Activated CD4-positive, alpha-beta memory T cell treated with anti-CD3 and anti-CD28 coated beads, Interleukin-2, amount 10 ng/mL, durations not matched to agents 7 days and 5 days (primary cell): ENCODE measurements at regions not wholly inside any gene's neighbourhood (a gene's known extent, or its start where the extent isn't known, plus 50 kb on each side); places are given as distances from the start of the nearest gene placed in this dataset.

Experiments used
- CTCF ChIA-PET: fragments of 350-600 bp; sonication (Branson Sonifier 250); formaldehyde crosslinking; loops from one replicate; lab custom pipeline; 2021; ENCODE audit warnings: antibody characterized with exemption, inconsistent platforms; lab: Charles Lee
- POLR2A ChIA-PET: fragments of 350-600 bp; sonication (Branson Sonifier 250); formaldehyde crosslinking; loops from one replicate; lab custom pipeline; 2021; ENCODE audit warnings: antibody characterized with exemption; lab: Charles Lee
- DNase-seq: peaks from one replicate; pipeline ENCODE4 v3.0.0-alpha.2; 2020
- H3K27ac Mint-ChIP-seq: one replicate; pipeline ENCODE4 v1.8.0; 2021; ENCODE audit warnings: mild to moderate bottlenecking, mixed read lengths
- H3K27me3 Mint-ChIP-seq: one replicate; pipeline ENCODE4 v1.8.0; 2021; ENCODE audit warnings: mixed read lengths
- H3K36me3 Mint-ChIP-seq: one replicate; pipeline ENCODE4 v1.8.0; 2021; ENCODE audit warnings: low read depth, mixed read lengths
- H3K4me1 Mint-ChIP-seq: one replicate; pipeline ENCODE4 v1.8.0; 2021; ENCODE audit warnings: mixed read lengths
- H3K4me3 Mint-ChIP-seq: one replicate; pipeline ENCODE4 v1.8.0; 2021; ENCODE audit warnings: mild to moderate bottlenecking, mixed read lengths
- H3K9me3 Mint-ChIP-seq: one replicate; pipeline ENCODE4 v1.8.0; 2021; ENCODE audit warnings: mixed read lengths

- no peaks in the 10 kb centered on the region for H3K27me3 Mint-ChIP-seq
- no peaks in the 10 kb centered on the region for H3K4me1 Mint-ChIP-seq
- no peak for DNase-seq
- H3K4me3 Mint-ChIP-seq = no peak overlapping the region
- no peaks in the 10 kb centered on the region for H3K9me3 Mint-ChIP-seq
- no peak overlapping the region for H3K27ac Mint-ChIP-seq
- ChIA-PET CTCF (no interaction called here), POLR2A (no interaction called here)
- no peaks in the 10 kb centered on the region for H3K36me3 Mint-ChIP-seq
Observed at GRCh38 chr6:51541847-51542246, 545.6 kb downstream of the PKHD1 start.

- Mint-ChIP-seq H3K36me3 (no peaks in the 10 kb centered on the region), H3K9me3 (no peaks in the 10 kb centered on the region), H3K27ac (no peak overlapping the region), H3K27me3 (no peaks in the 10 kb centered on the region), H3K4me1 (no peaks in the 10 kb centered on the region), H3K4me3 (no peak overlapping the region)
- ChIA-PET CTCF (no interaction called here), POLR2A (no interaction called here)
- DNase-seq = no peak
Observed at GRCh38 chr6:51542475-51542874, 544.9 kb downstream of the PKHD1 start.

GRCh38 chr6:51550243-51550642, 537.2 kb downstream of the PKHD1 start:
- Mint-ChIP-seq H3K36me3 (no peaks in the 10 kb centered on the region), H3K9me3 (no peaks in the 10 kb centered on the region), H3K4me3 (no peak overlapping the region), H3K27me3 (no peaks in the 10 kb centered on the region), H3K27ac (no peak overlapping the region), H3K4me1 (no peaks in the 10 kb centered on the region)
- ChIA-PET POLR2A (no interaction called here), CTCF (no interaction called here)
- DNase-seq = no peak

- H3K36me3 Mint-ChIP-seq = no peaks in the 10 kb centered on the region
- H3K4me3 Mint-ChIP-seq = no peak overlapping the region
- no peaks in the 10 kb centered on the region for H3K27me3 Mint-ChIP-seq
- no peak overlapping the region for H3K27ac Mint-ChIP-seq
- DNase-seq = no peak
- H3K4me1 Mint-ChIP-seq = no peaks in the 10 kb centered on the region
- POLR2A ChIA-PET = no interaction called here
- CTCF ChIA-PET = no interaction called here
- H3K9me3 Mint-ChIP-seq = no peaks in the 10 kb centered on the region
Observed at GRCh38 chr6:51552435-51552834, 535.0 kb downstream of the PKHD1 start.

- Mint-ChIP-seq H3K36me3 (no peaks in the 10 kb centered on the region), H3K4me3 (no peak overlapping the region), H3K27ac (no peak overlapping the region), H3K9me3 (no peaks in the 10 kb centered on the region), H3K4me1 (no peaks in the 10 kb centered on the region), H3K27me3 (no peaks in the 10 kb centered on the region)
- ChIA-PET POLR2A (no interaction called here), CTCF (no interaction called here)
- DNase-seq = no peak
Observed at GRCh38 chr6:51553246-51554015, 534.0 kb downstream of the PKHD1 start.

- Mint-ChIP-seq H3K27ac (no peak overlapping the region), H3K4me1 (no peaks in the 10 kb centered on the region), H3K4me3 (no peak overlapping the region), H3K9me3 (no peaks in the 10 kb centered on the region), H3K27me3 (no peaks in the 10 kb centered on the region), H3K36me3 (no peaks in the 10 kb centered on the region)
- ChIA-PET CTCF (no interaction called here), POLR2A (no interaction called here)
- DNase-seq = no peak
Observed at GRCh38 chr6:51554029-51554428, 533.4 kb downstream of the PKHD1 start.

- H3K36me3 Mint-ChIP-seq = no peaks in the 10 kb centered on the region
- CTCF ChIA-PET = no interaction called here
- no peaks in the 10 kb centered on the region for H3K4me1 Mint-ChIP-seq
- POLR2A ChIA-PET = no interaction called here
- no peaks in the 10 kb centered on the region for H3K9me3 Mint-ChIP-seq
- H3K27me3 Mint-ChIP-seq = no peaks in the 10 kb centered on the region
- no peak for DNase-seq
- no peak overlapping the region for H3K4me3 Mint-ChIP-seq
- no peak overlapping the region for H3K27ac Mint-ChIP-seq
Observed at GRCh38 chr6:51559059-51559458, 528.4 kb downstream of the PKHD1 start.

- POLR2A ChIA-PET = no interaction called here
- H3K36me3 Mint-ChIP-seq = no peaks in the 10 kb centered on the region
- H3K27ac Mint-ChIP-seq = no peak overlapping the region
- H3K4me1 Mint-ChIP-seq = no peaks in the 10 kb centered on the region
- no peaks in the 10 kb centered on the region for H3K9me3 Mint-ChIP-seq
- H3K4me3 Mint-ChIP-seq = no peak overlapping the region
- CTCF ChIA-PET = no interaction called here
- DNase-seq = no peak
- no peaks in the 10 kb centered on the region for H3K27me3 Mint-ChIP-seq
Observed at GRCh38 chr6:51562198-51562597, 525.2 kb downstream of the PKHD1 start.
